ENCODE measurements at regions not wholly inside any gene's neighbourhood (a gene's known extent, or its start where the extent isn't known, plus 50 kb on each side); places are given as distances from the start of the nearest gene placed in this dataset.

DNA sequence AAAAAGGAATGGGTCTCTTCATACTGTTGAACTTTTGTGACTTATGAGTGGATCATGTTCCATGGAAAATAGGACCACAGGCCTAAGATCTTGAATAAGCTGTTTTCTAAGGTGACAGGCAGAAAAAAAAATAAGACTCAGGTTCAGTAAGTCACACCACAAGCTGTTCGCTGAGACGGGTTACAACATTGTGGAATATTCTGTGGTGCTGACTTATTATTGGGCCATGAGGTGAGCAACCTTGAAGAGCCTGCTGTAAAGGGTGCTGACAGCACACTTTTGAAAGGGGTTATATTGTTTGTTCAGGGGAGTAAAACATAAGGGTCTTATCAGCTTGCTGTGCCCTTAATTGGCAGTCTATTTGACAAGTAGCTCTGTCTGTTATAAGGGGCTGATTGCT lies 439.8 kb upstream of the SLC14A2 start:
- H4K20me1 ChIP-seq (ENCODE audit: control insufficient read depth, extremely low read depth, insufficient read depth, low read length) = no peaks in the 10 kb centered on the region
- no peaks in the 10 kb centered on the region for H3K36me3 ChIP-seq (ENCODE audit: control insufficient read depth in 2 of 2, extremely low read depth in 1 of 2, insufficient read depth in 2 of 2, low read length in 2 of 2)
- FAIRE-seq (no peak), DNase-seq (ENCODE audit: low read depth, low spot score) (no peak)
- H3K9ac ChIP-seq (ENCODE audit: control insufficient read depth, extremely low read depth, insufficient read depth, low read length) = no peak overlapping the region
- H3K9me3 ChIP-seq (ENCODE audit: control insufficient read depth, low read depth, low read length) = no peaks in the 10 kb centered on the region
- H3K27ac ChIP-seq (ENCODE audit: control insufficient read depth, insufficient read depth, low read length) = no peak overlapping the region
- H3K27me3 ChIP-seq (ENCODE audit: control insufficient read depth, extremely low read depth, insufficient read depth, low read length) = no peaks in the 10 kb centered on the region
- H3K79me2 ChIP-seq (ENCODE audit: control insufficient read depth, insufficient read depth, low read length) = no peaks in the 10 kb centered on the region
- no peaks in the 10 kb centered on the region for H3K4me1 ChIP-seq (ENCODE audit: control insufficient read depth, extremely low read depth, insufficient read depth, low read length)
- H2AFZ ChIP-seq (ENCODE audit: control insufficient read depth, low read length) = no peak overlapping the region
- TF ChIP-seq EZH2 (IDR thresholded peaks at IDR 0.05; ENCODE audit: low read length) = no peak
- TF ChIP-seq, protein P1, sequence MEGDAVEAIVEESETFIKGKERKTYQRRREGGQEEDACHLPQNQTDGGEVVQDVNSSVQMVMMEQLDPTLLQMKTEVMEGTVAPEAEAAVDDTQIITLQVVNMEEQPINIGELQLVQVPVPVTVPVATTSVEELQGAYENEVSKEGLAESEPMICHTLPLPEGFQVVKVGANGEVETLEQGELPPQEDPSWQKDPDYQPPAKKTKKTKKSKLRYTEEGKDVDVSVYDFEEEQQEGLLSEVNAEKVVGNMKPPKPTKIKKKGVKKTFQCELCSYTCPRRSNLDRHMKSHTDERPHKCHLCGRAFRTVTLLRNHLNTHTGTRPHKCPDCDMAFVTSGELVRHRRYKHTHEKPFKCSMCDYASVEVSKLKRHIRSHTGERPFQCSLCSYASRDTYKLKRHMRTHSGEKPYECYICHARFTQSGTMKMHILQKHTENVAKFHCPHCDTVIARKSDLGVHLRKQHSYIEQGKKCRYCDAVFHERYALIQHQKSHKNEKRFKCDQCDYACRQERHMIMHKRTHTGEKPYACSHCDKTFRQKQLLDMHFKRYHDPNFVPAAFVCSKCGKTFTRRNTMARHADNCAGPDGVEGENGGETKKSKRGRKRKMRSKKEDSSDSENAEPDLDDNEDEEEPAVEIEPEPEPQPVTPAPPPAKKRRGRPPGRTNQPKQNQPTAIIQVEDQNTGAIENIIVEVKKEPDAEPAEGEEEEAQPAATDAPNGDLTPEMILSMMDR (optimal IDR thresholded peaks at IDR 0.05 in 1 of 3, IDR thresholded peaks at IDR 0.05 in 1 of 3, conservative IDR thresholded peaks at IDR 0.05 in 1 of 3; ENCODE audit: extremely low read depth in 1 of 3, insufficient read depth in 2 of 3, low read length in 3 of 3) = no peak
- H3K9me1 ChIP-seq (ENCODE audit: control insufficient read depth, extremely low read depth, insufficient read depth, low read length) = no peaks in the 10 kb centered on the region
- dilution Hi-C loops (cut with MboI; ENCODE audit: extremely low pct_ligation_motif_present, low sequenced_read_pairs) = no loop called here
- no peak overlapping the region for H3K4me2 ChIP-seq (ENCODE audit: control insufficient read depth, extremely low read depth, insufficient read depth, low read depth, low read length)
- no peak overlapping the region for H3K4me3 ChIP-seq (ENCODE audit: control insufficient read depth in 2 of 3, extremely low read depth in 1 of 3, insufficient read depth in 2 of 3, low read depth in 1 of 3, low read length in 3 of 3)

DNA sequence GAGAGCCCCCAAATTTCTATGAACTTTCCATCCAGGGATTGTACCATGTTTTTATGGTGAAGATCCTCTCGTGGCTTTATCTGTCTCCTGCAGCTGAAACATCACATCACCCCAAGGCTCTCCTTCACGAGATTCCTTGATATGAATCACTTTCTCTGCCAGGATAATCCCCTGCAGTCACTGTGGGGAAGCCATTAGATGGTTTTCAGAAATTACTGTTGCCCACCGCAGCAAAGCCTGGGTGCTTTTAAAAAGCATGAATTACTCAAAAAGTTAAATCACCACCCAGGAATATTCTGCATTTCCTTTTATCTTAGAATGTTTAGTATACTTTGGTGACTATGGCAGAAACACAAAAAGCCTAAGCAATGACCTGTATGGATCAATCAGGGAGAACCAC lies 428.4 kb upstream of the SLC14A2 start:
- no peak for TF ChIP-seq EZH2 (IDR thresholded peaks at IDR 0.05; ENCODE audit: low read length)
- TF ChIP-seq, protein P1 (optimal IDR thresholded peaks at IDR 0.05 in 1 of 3, IDR thresholded peaks at IDR 0.05 in 1 of 3, conservative IDR thresholded peaks at IDR 0.05 in 1 of 3; ENCODE audit: extremely low read depth in 1 of 3, insufficient read depth in 2 of 3, low read length in 3 of 3) = no peak
- H3K4me2 ChIP-seq (ENCODE audit: control insufficient read depth, extremely low read depth, insufficient read depth, low read depth, low read length) = no peak overlapping the region
- H3K9me1 ChIP-seq (ENCODE audit: control insufficient read depth, extremely low read depth, insufficient read depth, low read length) = no peaks in the 10 kb centered on the region
- H3K9ac ChIP-seq (ENCODE audit: control insufficient read depth, extremely low read depth, insufficient read depth, low read length) = no peak overlapping the region
- no peak overlapping the region for H3K27ac ChIP-seq (ENCODE audit: control insufficient read depth, insufficient read depth, low read length)
- no peaks in the 10 kb centered on the region for H4K20me1 ChIP-seq (ENCODE audit: control insufficient read depth, extremely low read depth, insufficient read depth, low read length)
- H3K4me3 ChIP-seq (ENCODE audit: control insufficient read depth in 2 of 3, extremely low read depth in 1 of 3, insufficient read depth in 2 of 3, low read depth in 1 of 3, low read length in 3 of 3) = no peak overlapping the region
- no peaks in the 10 kb centered on the region for H3K27me3 ChIP-seq (ENCODE audit: control insufficient read depth, extremely low read depth, insufficient read depth, low read length)
- dilution Hi-C loops (cut with MboI; ENCODE audit: extremely low pct_ligation_motif_present, low sequenced_read_pairs) = no loop called here
- DNase-seq (ENCODE audit: low read depth, low spot score) (no peak), FAIRE-seq (no peak)
- no peak overlapping the region for H2AFZ ChIP-seq (ENCODE audit: control insufficient read depth, low read length)
- no peaks in the 10 kb centered on the region for H3K36me3 ChIP-seq (ENCODE audit: control insufficient read depth in 2 of 2, extremely low read depth in 1 of 2, insufficient read depth in 2 of 2, low read length in 2 of 2)
- no peaks in the 10 kb centered on the region for H3K79me2 ChIP-seq (ENCODE audit: control insufficient read depth, insufficient read depth, low read length)
- H3K9me3 ChIP-seq (ENCODE audit: control insufficient read depth, low read depth, low read length) = no peaks in the 10 kb centered on the region
- no peaks in the 10 kb centered on the region for H3K4me1 ChIP-seq (ENCODE audit: control insufficient read depth, extremely low read depth, insufficient read depth, low read length)
